HG02852 (cell line): ENCODE measurements at regions not wholly inside any gene's neighbourhood (a gene's known extent, or its start where the extent isn't known, plus 50 kb on each side); places are given as distances from the start of the nearest gene placed in this dataset.

ENCODE experiments used
- ATAC-seq: cut with Tn5 transposase; IDR thresholded peaks from one replicate; pipeline ENCODE4 v1.9.1; 2021; ENCODE audit warnings: mild to moderate bottlenecking, moderate library complexity; ENCODE audit not compliant: unreplicated experiment

- no peak for ATAC-seq
These were observed 223.6 kb upstream of the CIBAR2 start for GRCh38 chr16:85335584-85336491.

GRCh38 chr16:85337910-85338637 lies 225.8 kb upstream of the CIBAR2 start:
- no peak for ATAC-seq

- ATAC-seq, result no peak
These were observed 226.3 kb upstream of the CIBAR2 start for GRCh38 chr16:85338638-85338982.

GRCh38 chr16:85338989-85339685 lies 226.9 kb upstream of the CIBAR2 start:
- no peak for ATAC-seq

GRCh38 chr16:85341972-85342695 lies 229.9 kb upstream of the CIBAR2 start:
- no peak for ATAC-seq

GRCh38 chr16:85344502-85345128 lies 232.3 kb upstream of the CIBAR2 start:
- no peak for ATAC-seq

- no peak for ATAC-seq
These were observed 232.9 kb upstream of the CIBAR2 start for GRCh38 chr16:85345129-85345639.

GRCh38 chr16:85346404-85347212 lies 234.3 kb upstream of the CIBAR2 start:
- no peak for ATAC-seq

GRCh38 chr16:85347213-85347591 lies 234.9 kb upstream of the CIBAR2 start:
- ATAC-seq, result no peak

GRCh38 chr16:85348065-85348840 lies 236.0 kb upstream of the CIBAR2 start:
- ATAC-seq, result no peak

- ATAC-seq, result no peak
These were observed 236.7 kb upstream of the CIBAR2 start for GRCh38 chr16:85348911-85349334.

GRCh38 chr16:85349365-85350145 lies 237.3 kb upstream of the CIBAR2 start:
- ATAC-seq, result no peak

GRCh38 chr16:85350146-85350728 lies 238.0 kb upstream of the CIBAR2 start:
- no peak for ATAC-seq

- ATAC-seq, result no peak
These were observed 238.7 kb upstream of the CIBAR2 start for GRCh38 chr16:85350973-85351372.

- ATAC-seq, result no peak
These were observed 240.7 kb upstream of the CIBAR2 start for GRCh38 chr16:85353013-85353412.

- ATAC-seq, result no peak
These were observed 241.8 kb upstream of the CIBAR2 start for GRCh38 chr16:85353839-85354685.
